Parathyroid adenoma (tissue), 2 donors: ENCODE measurements at regions not wholly inside any gene's neighbourhood (a gene's known extent, or its start where the extent isn't known, plus 50 kb on each side); places are given as distances from the start of the nearest gene placed in this dataset.

Experiments
- H2AFZ ChIP-seq: fragments of 300-600 bp; sonication (generic); one replicate; pipeline ENCODE4 v1.7.0; 2017; ENCODE audit warnings: antibody characterized with exemption, mild to moderate bottlenecking
- H3K27ac ChIP-seq: fragments of 300-600 bp; sonication (generic); one replicate; pipeline ENCODE4 v1.7.0; 2017
- H3K27me3 ChIP-seq: fragments of 300-600 bp; sonication (generic); one replicate; pipeline ENCODE4 v1.7.0; 2017; ENCODE audit warnings: low read length; ENCODE audit not compliant: control insufficient read depth, insufficient read depth
- H3K36me3 ChIP-seq: fragments of 300-600 bp; sonication (generic); one replicate; pipeline ENCODE4 v1.7.0; 2017; ENCODE audit warnings: low read length; ENCODE audit not compliant: control insufficient read depth, insufficient read depth
- H3K4me1 ChIP-seq: fragments of 300-600 bp; sonication (generic); one replicate; pipeline ENCODE4 v1.7.0; 2017; ENCODE audit warnings: control low read depth
- H3K4me2 ChIP-seq: fragments of 300-600 bp; sonication (generic); one replicate; pipeline ENCODE4 v1.7.0; 2017; ENCODE audit warnings: low read length
- H3K4me3 ChIP-seq: fragments of 300-600 bp; sonication (generic); one replicate; pipeline ENCODE4 v1.7.0; 2017; ENCODE audit warnings: low read depth, low read length
- H3K79me2 ChIP-seq: fragments of 300-600 bp; sonication (generic); one replicate; pipeline ENCODE4 v1.7.0; 2017; ENCODE audit warnings: control low read depth
- H3K9ac ChIP-seq: fragments of 300-600 bp; sonication (generic); one replicate; pipeline ENCODE4 v1.7.0; 2017; ENCODE audit warnings: mild to moderate bottlenecking
- H3K9me3 ChIP-seq: fragments of 300-600 bp; sonication (generic); one replicate; pipeline ENCODE4 v1.7.0; 2017; ENCODE audit warnings: low read length; ENCODE audit not compliant: control insufficient read depth
- TF ChIP-seq, protein P1 (sequence below): fragments of 300-600 bp; sonication (generic); IDR thresholded peaks from one replicate; pipeline ENCODE4 v1.7.0; 2017; ENCODE audit warnings: antibody characterized with exemption, mild to moderate bottlenecking
- donor health status: primary hyperparathyroidism.

DNA sequence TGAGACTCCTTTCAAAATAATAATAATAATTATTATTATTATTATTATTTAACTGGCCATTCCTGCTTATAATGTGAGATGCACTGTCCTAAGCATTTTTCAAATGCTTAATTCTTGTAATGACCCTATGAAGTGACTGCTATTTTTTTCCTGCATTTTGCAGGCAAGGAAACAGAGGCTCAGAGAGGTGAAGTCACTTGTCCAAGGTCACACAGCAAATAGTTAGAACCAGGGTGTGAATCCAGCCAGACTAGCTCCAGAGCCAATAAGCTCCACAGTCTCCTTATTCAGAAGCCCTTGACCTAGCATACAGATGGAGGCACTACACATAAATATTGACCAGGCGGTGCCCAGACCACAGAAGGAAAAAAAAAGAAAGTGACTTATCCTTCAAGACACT is 77.5 kb upstream of the CACNA1A start:
- Histone ChIP-seq H3K9ac (no peak overlapping the region), H3K36me3 (no peaks in the 10 kb centered on the region), H3K79me2 (no peaks in the 10 kb centered on the region), H3K4me2 (no peak overlapping the region), H3K9me3 (no peaks in the 10 kb centered on the region), H2AFZ (no peak overlapping the region), H3K4me3 (no peak overlapping the region), H3K27ac (no peak overlapping the region), H3K4me1 (no peaks in the 10 kb centered on the region), H3K27me3 (no peaks in the 10 kb centered on the region)
- TF ChIP-seq, protein P1, sequence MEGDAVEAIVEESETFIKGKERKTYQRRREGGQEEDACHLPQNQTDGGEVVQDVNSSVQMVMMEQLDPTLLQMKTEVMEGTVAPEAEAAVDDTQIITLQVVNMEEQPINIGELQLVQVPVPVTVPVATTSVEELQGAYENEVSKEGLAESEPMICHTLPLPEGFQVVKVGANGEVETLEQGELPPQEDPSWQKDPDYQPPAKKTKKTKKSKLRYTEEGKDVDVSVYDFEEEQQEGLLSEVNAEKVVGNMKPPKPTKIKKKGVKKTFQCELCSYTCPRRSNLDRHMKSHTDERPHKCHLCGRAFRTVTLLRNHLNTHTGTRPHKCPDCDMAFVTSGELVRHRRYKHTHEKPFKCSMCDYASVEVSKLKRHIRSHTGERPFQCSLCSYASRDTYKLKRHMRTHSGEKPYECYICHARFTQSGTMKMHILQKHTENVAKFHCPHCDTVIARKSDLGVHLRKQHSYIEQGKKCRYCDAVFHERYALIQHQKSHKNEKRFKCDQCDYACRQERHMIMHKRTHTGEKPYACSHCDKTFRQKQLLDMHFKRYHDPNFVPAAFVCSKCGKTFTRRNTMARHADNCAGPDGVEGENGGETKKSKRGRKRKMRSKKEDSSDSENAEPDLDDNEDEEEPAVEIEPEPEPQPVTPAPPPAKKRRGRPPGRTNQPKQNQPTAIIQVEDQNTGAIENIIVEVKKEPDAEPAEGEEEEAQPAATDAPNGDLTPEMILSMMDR: no peak

DNA sequence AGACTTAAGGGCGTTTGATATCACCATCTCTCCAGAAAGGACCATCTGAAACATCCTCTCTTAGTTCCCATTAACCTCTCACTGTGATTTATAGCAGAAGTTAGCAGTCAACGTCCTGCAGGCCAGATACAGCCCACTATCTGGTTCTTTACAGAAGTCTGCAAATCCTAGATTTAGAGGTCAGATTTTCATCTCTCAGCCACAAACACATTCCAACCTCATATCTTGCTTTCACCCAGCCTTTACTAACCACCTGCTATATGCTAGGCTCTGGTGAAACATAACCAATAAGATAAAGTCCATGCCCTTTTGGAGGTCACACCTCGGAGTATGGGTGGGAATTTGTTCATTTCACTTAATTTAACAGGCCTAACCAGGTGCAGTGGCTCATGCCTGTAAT is 76.8 kb upstream of the CACNA1A start:
- no peak overlapping the region for H3K4me2 ChIP-seq
- TF ChIP-seq, protein P1: no peak
- no peak overlapping the region for H3K27ac ChIP-seq
- H3K36me3 ChIP-seq: no peaks in the 10 kb centered on the region
- no peaks in the 10 kb centered on the region for H3K27me3 ChIP-seq
- H3K9me3 ChIP-seq: no peaks in the 10 kb centered on the region
- H3K79me2 ChIP-seq: no peaks in the 10 kb centered on the region
- no peak overlapping the region for H3K9ac ChIP-seq
- H2AFZ ChIP-seq: no peak overlapping the region
- H3K4me3 ChIP-seq: no peak overlapping the region
- no peaks in the 10 kb centered on the region for H3K4me1 ChIP-seq

DNA sequence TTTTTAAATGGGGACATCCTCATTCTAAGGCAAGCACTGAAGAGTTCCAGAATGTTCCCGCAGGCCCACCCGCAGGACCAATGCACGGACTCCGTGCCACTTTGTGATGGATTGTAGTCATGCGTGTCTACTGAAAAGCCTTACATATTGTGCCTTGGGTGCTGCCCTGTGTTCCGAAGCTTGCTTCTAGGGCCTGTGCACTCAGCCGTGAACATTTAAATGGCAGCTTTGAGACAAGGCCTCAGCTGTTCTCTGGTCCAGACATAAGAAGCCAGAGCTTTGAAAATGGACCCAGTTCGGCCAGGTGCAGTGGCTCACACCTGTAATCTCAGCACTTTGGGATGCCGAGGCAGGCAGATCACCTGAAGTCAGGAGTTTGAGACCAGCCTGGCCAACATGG is 75.3 kb upstream of the CACNA1A start:
- Histone ChIP-seq H3K27me3 (no peaks in the 10 kb centered on the region), H3K4me3 (no peak overlapping the region), H2AFZ (no peak overlapping the region), H3K36me3 (no peaks in the 10 kb centered on the region), H3K9me3 (no peaks in the 10 kb centered on the region), H3K9ac (no peak overlapping the region), H3K27ac (no peak overlapping the region), H3K4me1 (no peaks in the 10 kb centered on the region), H3K79me2 (no peaks in the 10 kb centered on the region), H3K4me2 (no peak overlapping the region)
- TF ChIP-seq, protein P1: no peak

DNA sequence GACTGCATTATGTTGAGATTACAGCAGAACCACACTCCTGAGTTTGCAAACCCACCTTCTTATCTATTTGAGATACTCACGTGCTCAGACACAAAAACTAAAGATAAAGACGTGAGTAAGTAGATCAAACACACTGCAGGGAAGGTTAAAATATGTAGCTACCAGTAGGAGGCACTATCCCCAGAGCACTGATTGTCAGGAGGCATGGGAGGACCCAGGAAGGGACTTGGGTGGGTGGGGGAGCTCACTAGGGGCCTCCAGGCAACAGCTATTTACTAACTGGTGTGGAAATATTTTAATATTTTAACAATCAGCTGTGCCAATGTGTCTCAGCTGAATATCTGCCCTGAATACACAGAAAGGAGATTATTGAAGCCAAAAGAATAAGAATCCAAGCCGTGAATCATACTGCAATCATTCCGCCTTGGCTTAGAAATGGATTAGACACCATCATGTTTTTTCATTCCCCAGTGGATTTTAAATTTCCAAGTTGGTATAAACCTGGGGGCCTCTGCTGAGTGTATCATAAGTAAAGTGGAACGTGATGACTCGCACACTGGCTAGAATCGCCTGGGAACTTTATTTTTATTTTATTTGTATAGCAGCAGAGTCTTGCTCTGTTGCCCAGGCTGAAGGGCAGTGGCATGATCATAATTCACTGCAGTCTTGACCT is 73.2 kb upstream of the CACNA1A start:
- H3K4me1 ChIP-seq: no peaks in the 10 kb centered on the region
- no peak overlapping the region for H3K4me3 ChIP-seq
- H3K9me3 ChIP-seq: no peaks in the 10 kb centered on the region
- H3K4me2 ChIP-seq: no peak overlapping the region
- H2AFZ ChIP-seq: no peak overlapping the region
- H3K36me3 ChIP-seq: no peaks in the 10 kb centered on the region
- H3K27me3 ChIP-seq: no peaks in the 10 kb centered on the region
- TF ChIP-seq, protein P1: no peak
- H3K79me2 ChIP-seq: no peaks in the 10 kb centered on the region
- H3K27ac ChIP-seq: no peak overlapping the region
- no peak overlapping the region for H3K9ac ChIP-seq

DNA sequence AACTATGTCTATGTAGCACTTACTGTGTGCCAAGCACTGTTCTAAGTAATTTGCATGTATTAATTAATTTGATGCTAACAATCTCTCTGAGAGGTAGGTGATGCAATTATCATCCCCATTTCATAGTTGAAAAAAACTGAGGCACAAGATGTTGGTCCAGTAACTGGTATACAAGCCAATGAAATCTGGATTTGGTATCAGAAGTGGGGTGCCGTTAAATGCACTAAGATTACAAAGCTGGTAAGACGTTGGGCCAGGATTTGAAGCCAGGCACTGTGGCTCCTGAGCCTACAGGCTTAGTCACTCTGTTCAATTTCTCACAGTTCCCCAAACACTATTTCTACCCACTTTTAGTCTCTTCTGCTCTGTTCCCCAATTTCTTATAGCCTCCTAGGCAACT is 70.4 kb upstream of the CACNA1A start:
- Histone ChIP-seq H3K27me3 (no peaks in the 10 kb centered on the region), H3K9me3 (no peaks in the 10 kb centered on the region), H3K4me2 (no peak overlapping the region), H3K27ac (no peak overlapping the region), H3K9ac (no peak overlapping the region), H3K4me3 (no peak overlapping the region), H3K4me1 (no peaks in the 10 kb centered on the region), H3K79me2 (no peaks in the 10 kb centered on the region), H3K36me3 (no peaks in the 10 kb centered on the region), H2AFZ (no peak overlapping the region)
- TF ChIP-seq, protein P1: no peak
